Prostate gland (tissue), 2 donors: ENCODE measurements at regions not wholly inside any gene's neighbourhood (a gene's known extent, or its start where the extent isn't known, plus 50 kb on each side); places are given as distances from the start of the nearest gene placed in this dataset.

Experiments
- CTCF ChIP-seq, 4 experiments: fragments of 200-600 bp in 2 of 4; fragments of 450-650 bp in 2 of 4; sonication (generic) in 2 of 4; IDR thresholded peaks; 1 replicate in 3 of 4; 2 replicates in 1 of 4; pipeline ENCODE4 v1.5.1; 2016 to 2019; ENCODE audit warnings: antibody characterized with exemption in 4 of 4, mild to moderate bottlenecking in 2 of 4, moderate library complexity in 2 of 4
- POLR2A ChIP-seq: fragments of 450-650 bp; IDR thresholded peaks from one replicate; pipeline ENCODE4 v1.6.1; 2016; ENCODE audit warnings: antibody characterized with exemption, mild to moderate bottlenecking

DNA sequence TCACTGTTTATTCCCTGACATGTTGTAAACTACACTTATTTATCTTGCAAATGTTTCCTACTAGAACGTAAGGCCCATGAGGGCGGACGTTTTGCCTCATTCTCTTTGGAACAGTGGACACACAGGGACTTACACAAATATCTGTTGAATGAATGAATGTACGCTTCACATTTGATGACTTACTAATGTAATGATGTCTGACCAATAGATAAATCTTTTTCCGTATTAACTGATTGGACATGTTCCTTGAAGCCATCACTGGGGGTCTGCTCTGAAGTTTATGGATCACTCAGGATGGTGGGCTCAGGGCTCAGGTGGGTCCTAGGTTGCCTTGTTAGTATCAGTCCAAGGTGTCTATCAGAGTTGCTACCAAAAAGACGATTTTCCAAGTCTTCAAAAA, 763.2 kb upstream of the TPTE start:
- no peak for TF ChIP-seq CTCF (IDR thresholded peaks at IDR 0.05)
- TF ChIP-seq POLR2A, result no peak
